Inferior parietal cortex (tissue), 1 donor: ENCODE measurements at regions not wholly inside any gene's neighbourhood (a gene's known extent, or its start where the extent isn't known, plus 50 kb on each side); places are given as distances from the start of the nearest gene placed in this dataset.

Experiments
- DNase-seq: peaks from one replicate; pipeline ENCODE4 v3.0.0-alpha.2; 2016; ENCODE audit errors: extremely low spot score

GRCh38 chr17:63132459-63132911 is 166.4 kb downstream of the TANC2 start:
- no peak for DNase-seq

DNA sequence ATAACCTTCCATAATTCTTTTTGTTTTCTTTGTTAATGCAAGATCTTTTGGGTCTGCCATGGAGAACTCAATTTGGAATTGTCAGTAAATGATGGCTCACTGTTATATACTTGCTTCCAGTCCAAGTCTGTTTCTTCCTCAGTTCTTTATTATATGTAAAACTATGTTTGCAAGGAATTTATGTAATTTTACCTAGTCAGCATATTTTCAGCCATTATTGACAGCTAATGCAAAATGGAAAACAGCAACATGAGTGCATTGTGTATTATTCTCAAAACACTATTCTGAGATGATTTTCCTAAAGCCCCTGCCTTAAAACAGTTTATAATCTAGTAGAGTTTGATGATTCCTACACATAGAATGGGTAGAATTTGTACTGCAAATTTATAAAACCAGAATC is 167.5 kb downstream of the TANC2 start:
- DNase-seq, result no peak

- DNase-seq, result no peak
Measured at GRCh38 chr17:63134867-63135266, 168.8 kb downstream of the TANC2 start.

- DNase-seq, result no peak
Measured at GRCh38 chr17:63136369-63137012, 170.5 kb downstream of the TANC2 start.

DNA sequence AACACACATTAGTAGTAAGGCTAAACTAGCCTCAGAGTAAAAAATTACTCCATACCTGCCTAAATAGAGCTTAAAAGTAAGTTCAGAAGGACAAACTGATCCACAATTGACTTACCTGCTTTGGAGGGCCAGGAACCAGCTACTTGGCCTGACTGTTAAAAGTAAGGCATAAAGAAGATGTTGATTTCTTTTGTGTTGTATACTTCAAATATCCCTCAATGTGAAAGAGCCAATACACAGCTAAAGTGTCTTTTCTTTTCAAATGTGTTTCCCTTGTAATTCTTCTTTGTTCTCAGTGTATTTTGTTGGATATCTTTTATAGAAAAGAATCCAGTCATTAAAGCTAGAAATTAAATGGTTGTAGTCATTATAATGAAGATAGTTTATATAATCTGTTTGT is 171.1 kb downstream of the TANC2 start:
- DNase-seq, result no peak

DNA sequence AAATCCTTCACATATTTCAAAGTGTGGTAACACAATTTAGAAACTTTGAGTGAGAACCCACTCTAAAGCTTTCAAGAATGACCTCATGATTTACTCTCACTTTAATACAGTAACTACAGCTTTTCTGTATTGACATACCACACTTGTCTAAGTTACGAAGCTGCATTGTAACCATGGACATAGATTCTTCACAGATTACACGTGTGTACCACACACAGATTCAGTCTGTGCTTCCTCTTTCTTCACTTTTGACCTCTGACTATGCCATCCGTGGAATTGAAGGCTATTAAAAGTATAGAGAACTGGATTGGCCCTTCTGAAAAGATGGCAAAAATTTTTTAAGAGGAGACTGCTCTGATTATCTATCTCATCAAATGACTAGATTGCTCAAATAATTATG is 172.7 kb downstream of the TANC2 start:
- DNase-seq, result peak; percentile 26

DNA sequence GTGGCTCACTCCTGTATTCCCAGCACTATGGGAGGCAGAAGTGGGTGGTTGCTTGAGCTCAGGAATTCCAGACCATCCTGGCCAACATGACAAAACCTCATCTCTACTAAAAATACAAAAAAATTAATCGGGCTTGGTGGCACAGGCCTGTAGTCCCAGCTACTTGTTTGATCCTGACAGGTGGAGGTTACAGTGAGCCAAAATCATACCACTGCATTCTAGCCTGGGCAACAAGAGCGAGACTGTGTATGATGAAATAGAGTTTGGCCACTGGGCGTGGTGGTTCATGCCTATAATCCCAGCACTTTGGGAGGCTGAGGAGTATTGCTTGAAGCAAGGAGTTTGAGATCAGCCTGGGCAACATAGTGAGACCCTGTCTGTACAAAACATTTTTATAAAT is 173.3 kb downstream of the TANC2 start:
- DNase-seq, result no peak

DNA sequence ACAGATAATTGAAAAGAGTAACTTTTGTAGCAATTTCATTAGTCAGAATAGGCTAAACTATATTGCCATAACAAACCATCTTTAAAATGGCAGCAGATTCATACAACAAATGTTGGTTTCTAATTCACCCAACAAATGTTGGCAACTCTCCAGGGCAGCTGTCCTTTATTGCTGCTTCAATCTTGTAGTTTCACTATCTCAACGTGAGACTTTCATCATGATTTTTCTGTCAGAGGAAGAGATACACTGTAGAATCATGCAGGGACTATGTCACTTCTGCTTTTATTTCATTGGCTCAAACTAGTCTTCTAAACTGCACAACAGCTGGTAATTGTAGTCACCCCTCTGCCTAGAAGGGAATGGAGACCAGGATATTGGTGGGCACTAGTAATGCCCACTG is 174.2 kb downstream of the TANC2 start:
- DNase-seq, result peak; percentile 61

DNA sequence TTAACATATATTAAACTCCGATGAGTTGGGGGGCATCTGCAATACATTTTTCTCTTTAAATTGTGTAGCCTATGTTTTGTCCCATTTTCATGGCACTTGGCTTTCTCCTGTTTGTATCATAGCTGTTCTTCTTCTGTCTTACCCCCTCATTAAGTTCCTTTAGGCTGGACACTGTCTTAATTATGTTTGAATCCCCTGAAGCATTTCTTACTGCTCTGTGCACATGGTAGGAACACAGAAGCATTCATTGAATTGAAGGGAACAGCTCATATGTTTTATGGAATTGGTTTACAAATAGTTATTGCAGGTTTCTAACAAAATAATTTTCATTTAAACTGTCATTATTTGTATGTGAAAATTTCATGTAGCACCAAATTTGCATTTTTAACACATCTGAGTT is 176.8 kb downstream of the TANC2 start:
- no peak for DNase-seq

GRCh38 chr17:63150490-63150889 is 184.5 kb downstream of the TANC2 start:
- no peak for DNase-seq

DNA sequence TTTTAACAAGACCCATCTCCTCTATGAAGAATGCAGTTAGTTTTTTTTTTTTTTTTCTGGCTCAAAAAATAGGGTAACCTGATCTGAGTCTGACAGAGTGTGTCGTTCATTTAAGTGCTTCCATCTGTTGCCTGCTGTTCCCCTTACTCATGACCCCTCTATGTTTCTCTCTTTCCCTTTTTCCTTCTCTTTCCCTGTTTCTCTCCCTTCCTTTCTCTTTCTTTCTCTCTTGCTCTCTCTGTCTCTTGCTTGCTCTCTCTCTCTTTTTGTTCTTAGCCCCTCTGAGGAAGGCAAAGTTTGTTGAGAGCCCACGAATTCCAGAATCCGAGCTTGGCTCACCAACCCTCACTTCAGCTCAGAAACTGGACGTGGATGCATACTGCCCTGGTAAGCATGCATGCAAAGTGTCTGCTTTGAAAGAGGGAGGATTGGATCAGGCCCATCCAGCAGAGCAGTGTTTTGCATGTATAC is 185.0 kb downstream of the TANC2 start:
- no peak for DNase-seq

GRCh38 chr17:63151941-63152523 is 186.0 kb downstream of the TANC2 start:
- peak; percentile 65 for DNase-seq

- DNase-seq, result peak; percentile 59
Measured at GRCh38 chr17:63153488-63153887, 187.5 kb downstream of the TANC2 start.

GRCh38 chr17:63154586-63155244 is 188.7 kb downstream of the TANC2 start:
- DNase-seq, result no peak

- DNase-seq, result no peak
Measured at GRCh38 chr17:63156986-63157385, 191.0 kb downstream of the TANC2 start.

- DNase-seq, result no peak
Measured at GRCh38 chr17:63162406-63163157, 196.5 kb downstream of the TANC2 start.

DNA sequence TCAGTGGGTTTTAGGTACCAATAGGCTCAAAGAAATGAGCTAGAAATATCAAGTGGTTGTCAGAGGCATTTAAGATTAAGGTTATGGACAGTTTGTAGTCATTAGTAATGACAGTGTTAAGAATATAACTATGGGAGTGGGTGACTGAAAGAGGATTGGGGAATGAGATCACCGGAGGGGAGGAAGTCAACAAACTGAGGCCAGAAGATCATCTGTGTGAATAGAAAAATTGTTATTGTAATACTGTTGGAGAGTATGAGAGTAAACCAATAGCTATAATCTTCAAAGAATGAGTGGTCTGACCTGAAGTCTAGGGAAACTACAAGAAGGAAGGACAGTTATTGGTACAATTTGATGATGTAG is 197.1 kb downstream of the TANC2 start:
- no peak for DNase-seq

DNA sequence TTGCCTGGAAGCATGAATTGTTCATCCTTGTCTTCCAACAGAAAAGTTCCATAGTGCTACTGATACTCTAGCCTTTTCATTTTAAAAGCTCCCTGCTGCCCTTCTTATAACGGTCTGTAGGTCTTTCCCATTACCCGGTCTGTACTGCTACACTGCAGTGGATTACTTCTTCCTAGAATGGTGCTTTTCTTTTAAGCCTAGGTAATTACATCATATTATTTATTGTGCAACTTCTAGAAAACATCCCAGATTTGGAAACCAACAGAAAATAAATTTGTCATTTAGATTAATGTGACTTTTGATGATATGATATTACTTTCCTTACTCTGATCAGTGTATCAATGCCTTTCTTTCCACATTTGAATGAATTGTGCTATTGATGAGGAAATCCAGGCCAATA is 199.4 kb downstream of the TANC2 start:
- no peak for DNase-seq

DNA sequence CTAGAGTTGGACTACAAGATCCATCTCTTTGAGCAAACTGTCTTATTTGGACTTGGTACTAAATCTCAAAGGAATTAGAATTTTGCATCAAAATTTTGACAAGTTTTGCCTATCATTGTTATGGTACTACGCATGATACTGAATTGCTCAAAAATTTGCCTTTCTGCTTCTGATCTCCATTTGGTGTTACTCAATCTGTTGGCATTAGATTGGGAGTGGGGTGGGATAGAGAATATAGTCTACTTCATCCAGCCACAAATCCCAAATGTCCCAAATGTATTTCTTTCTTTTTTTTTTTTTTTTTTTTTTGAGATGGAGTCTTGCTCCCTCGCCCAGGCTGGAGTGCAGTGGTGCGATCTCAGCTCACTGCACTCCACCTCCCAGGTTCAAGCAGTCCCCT is 204.8 kb downstream of the TANC2 start:
- no peak for DNase-seq

GRCh38 chr17:63171428-63172393 is 205.7 kb downstream of the TANC2 start:
- no peak for DNase-seq

DNA sequence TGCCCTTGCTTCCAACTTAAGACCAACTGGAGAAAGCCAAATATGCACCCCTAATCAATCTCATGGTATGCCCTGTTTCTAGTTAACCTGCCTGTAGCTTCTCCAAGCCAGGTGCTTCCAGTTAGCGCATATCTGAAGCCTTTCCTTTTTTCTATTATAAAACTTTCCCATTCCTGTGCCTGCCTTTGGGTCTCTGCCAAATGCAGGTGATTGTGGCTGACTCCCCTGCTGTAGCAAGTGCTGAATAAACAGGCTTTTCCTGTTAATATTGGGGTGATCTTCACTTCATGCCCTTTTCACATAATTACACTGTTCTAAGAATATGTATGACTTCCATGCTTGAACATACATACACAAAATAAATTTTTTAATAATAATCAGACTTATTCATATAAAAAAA is 207.4 kb downstream of the TANC2 start:
- DNase-seq, result no peak
